GM18858 (cell line): ENCODE measurements at regions not wholly inside any gene's neighbourhood (a gene's known extent, or its start where the extent isn't known, plus 50 kb on each side); places are given as distances from the start of the nearest gene placed in this dataset.
"Not testable (repeated sequence)": the region's sequence is repeated elsewhere in the genome, so short reads cannot be mapped to it uniquely, and the experiment has no call there.

ENCODE experiments used
- ATAC-seq: cut with Tn5 transposase; IDR thresholded peaks from one replicate; pipeline ENCODE4 v1.9.1; 2021; ENCODE audit not compliant: unreplicated experiment

GRCh38 chr12:63508543-63508942, 159.8 kb downstream of the DPY19L2 start:
- no peak for ATAC-seq

- no peak for ATAC-seq
These were observed 168.7 kb downstream of the DPY19L2 start for GRCh38 chr12:63499567-63499966.

GRCh38 chr12:63498239-63498638, 170.1 kb downstream of the DPY19L2 start:
- no peak for ATAC-seq

- no peak for ATAC-seq
These were observed 171.6 kb downstream of the DPY19L2 start for GRCh38 chr12:63496654-63497053.

- ATAC-seq: no peak
These were observed 172.3 kb downstream of the DPY19L2 start for GRCh38 chr12:63495974-63496373.

- ATAC-seq: not testable (repeated sequence)
These were observed 174.9 kb downstream of the DPY19L2 start for GRCh38 chr12:63493357-63493756.

GRCh38 chr12:63480186-63480585, 188.1 kb downstream of the DPY19L2 start:
- no peak for ATAC-seq

GRCh38 chr12:63470161-63470560, 198.1 kb downstream of the DPY19L2 start:
- ATAC-seq: no peak

- no peak for ATAC-seq
These were observed 200.3 kb downstream of the DPY19L2 start for GRCh38 chr12:63467951-63468350.

GRCh38 chr12:63457857-63458256, 210.4 kb downstream of the DPY19L2 start:
- no peak for ATAC-seq

- no peak for ATAC-seq
These were observed 210.9 kb downstream of the DPY19L2 start for GRCh38 chr12:63457428-63457827.

GRCh38 chr12:63450816-63451215, 217.5 kb downstream of the DPY19L2 start:
- ATAC-seq: no peak

GRCh38 chr12:63450334-63450733, 218.0 kb downstream of the DPY19L2 start:
- no peak for ATAC-seq

- no peak for ATAC-seq
These were observed 222.9 kb downstream of the DPY19L2 start for GRCh38 chr12:63445224-63445880.

- ATAC-seq: no peak
These were observed 228.2 kb downstream of the DPY19L2 start for GRCh38 chr12:63440048-63440447.

- not testable (repeated sequence) for ATAC-seq
These were observed 233.9 kb downstream of the DPY19L2 start for GRCh38 chr12:63434384-63434783.

- ATAC-seq: not testable (repeated sequence)
These were observed 240.3 kb downstream of the DPY19L2 start for GRCh38 chr12:63427969-63428368.

GRCh38 chr12:63427029-63427428, 241.3 kb downstream of the DPY19L2 start:
- not testable (repeated sequence) for ATAC-seq

- no peak for ATAC-seq
These were observed 243.6 kb downstream of the DPY19L2 start for GRCh38 chr12:63424671-63425070.

- no peak for ATAC-seq
These were observed 244.5 kb downstream of the DPY19L2 start for GRCh38 chr12:63423839-63424238.

- peak; percentile 94 for ATAC-seq
These were observed 248.1 kb downstream of the DPY19L2 start for GRCh38 chr12:63420206-63420644.

GRCh38 chr12:63419154-63419553, 249.1 kb downstream of the DPY19L2 start:
- ATAC-seq: no peak

GRCh38 chr12:63416788-63417187, 251.5 kb downstream of the DPY19L2 start:
- ATAC-seq: no peak
